ENCODE measurements at regions not wholly inside any gene's neighbourhood (a gene's known extent, or its start where the extent isn't known, plus 50 kb on each side); places are given as distances from the start of the nearest gene placed in this dataset.

GRCh38 chr18:67695684-67696083 lies 179.2 kb upstream of the DSEL start:
- TF ChIP-seq CTCF (IDR thresholded peaks at IDR 0.05), result no peak
- TF ChIP-seq POLR2A (IDR thresholded peaks at IDR 0.05), result no peak

Measured in Peyer's patch (tissue), 4 donors.